Pancreas (tissue), 10 donors: ENCODE measurements at regions not wholly inside any gene's neighbourhood (a gene's known extent, or its start where the extent isn't known, plus 50 kb on each side); places are given as distances from the start of the nearest gene placed in this dataset.

Source experiments
- ATAC-seq, 4 donors: fragments of 200-7000 bp; cut with Tn5 transposase; one replicate each; pipeline versions ENCODE4 v1.8.0 to v1.9.1; 2020; ENCODE audit warnings: mild to moderate bottlenecking in 4 of 4, moderate library complexity in 4 of 4
- DNase-seq, 6 donors: peaks; one replicate each; pipeline ENCODE4 v3.0.0-alpha.2; 2020
- FAIRE-seq: peaks from 2 replicates; lab custom pipeline; 2012; peaks lifted over from hg19 to GRCh38; lab: Jason Lieb, UNC
- H3K27ac ChIP-seq, 4 donors: fragments of 200-600 bp; sonication (generic); 1 replicate in 3 of 4; 2 replicates in 1 of 4; pipeline versions ENCODE4 v1.5.0 to v1.8.0; 2020
- H3K27me3 ChIP-seq, 4 donors: fragments of 200-600 bp; one replicate each; pipeline ENCODE4 v1.8.0; 2021
- H3K36me3 ChIP-seq, 3 donors: fragments of 200-600 bp; sonication (generic) in 1 of 3; one replicate each; pipeline versions ENCODE4 v1.5.0 to v1.8.0; 2020 to 2021
- H3K4me1 ChIP-seq, 3 donors: fragments of 200-600 bp; one replicate each; pipeline ENCODE4 v1.8.0; 2021
- H3K4me3 ChIP-seq, 4 donors: fragments of 200-600 bp; sonication (generic) in 2 of 4; one replicate each; pipeline versions ENCODE4 v1.5.0 to v1.8.0; 2020 to 2021
- H3K9me3 ChIP-seq, 4 donors: fragments of 200-600 bp; one replicate each; pipeline ENCODE4 v1.8.0; 2021
- CTCF ChIP-seq, 4 donors: fragments of 200-600 bp; sonication (generic) in 3 of 4; IDR thresholded peaks; one replicate each; pipeline versions ENCODE4 v1.5.0 to v1.8.0; 2021; ENCODE audit warnings: antibody characterized with exemption in 4 of 4
- WGBS, 2 donors: extraction: QIAGEN DNeasy Blood & Tissue Kit; methylation state at CpG; one replicate each; pipeline ENCODE4 v1.1.7; 2013; 5-methylcytosine and 5-hydroxymethylcytosine counted together
- intact Hi-C, 3 donors: fragments of 100-400 bp; cut with DNase I; formaldehyde crosslinking; loops; one replicate each; pipeline versions ENCODE4 v1.11.1 to v1.14.2; 2022
- donor health status: healthy with polysubstance abuse.
- donor health status: DM: no; HTN: no; CAD: no; lungs with moderate emphysema.
- donor health status: DM: no; HTN: no; CAD: no.
- donor health status: control.
- donor health status: control.
- donor health status: Bipolar disorder and iron deficiency.
- donor health status: DM: yes; HTN: yes; CAD: no.
- donor health status: DM: no; HTN: no; CAD: no.
- donor health status: DM: no; HTN: no; CAD: no.
- donor health status: DM: yes; HTN: yes; CAD: no.

- H3K27ac ChIP-seq, result no peak overlapping the region
- no peak for DNase-seq
- WGBS, 2 donors, result 84 to 85% methylated on average over 2 of the region's 2 CpGs
These were observed 136.7 kb upstream of the CARMIL1 start for GRCh38 chr6:25142506-25142905.

GRCh38 chr6:25144919-25145318 is 134.3 kb upstream of the CARMIL1 start:
- Histone ChIP-seq H3K4me3 (no peak overlapping the region), H3K27me3 (no peaks in the 10 kb centered on the region), H3K27ac (no peak overlapping the region), H3K36me3 (no peaks in the 10 kb centered on the region), H3K9me3 (no peaks in the 10 kb centered on the region), H3K4me1 (no peaks in the 10 kb centered on the region)
- TF ChIP-seq CTCF (IDR thresholded peaks at IDR 0.05), result no peak
- no peak for DNase-seq
- no peak for ATAC-seq
- FAIRE-seq, result no peak
- intact Hi-C loops, result no loop called here
- WGBS, 2 donors, result 90 to 98% methylated on average over 1 of the region's 1 CpG

More at GRCh38 chr6:25142506-25142905, 136.7 kb upstream of the CARMIL1 start:
- FAIRE-seq (no peak), ATAC-seq (no peak)
- Histone ChIP-seq H3K36me3 (no peaks in the 10 kb centered on the region), H3K9me3 (no peaks in the 10 kb centered on the region), H3K4me1 (no peaks in the 10 kb centered on the region), H3K4me3 (no peak overlapping the region), H3K27me3 (no peaks in the 10 kb centered on the region)
- TF ChIP-seq CTCF (IDR thresholded peaks at IDR 0.05), result no peak
- intact Hi-C loops, result no loop called here

GRCh38 chr6:25147223-25147622 is 132.0 kb upstream of the CARMIL1 start:
- no peak overlapping the region for H3K27ac ChIP-seq
- ATAC-seq (peak in 1 of 4 donors; percentile 20), FAIRE-seq (no peak), DNase-seq (no peak)
- H3K4me1 ChIP-seq, result no peaks in the 10 kb centered on the region
- no peak overlapping the region for H3K4me3 ChIP-seq
- intact Hi-C loops, result no loop called here
- H3K36me3 ChIP-seq, result no peaks in the 10 kb centered on the region
- H3K9me3 ChIP-seq, result no peaks in the 10 kb centered on the region
- no peaks in the 10 kb centered on the region for H3K27me3 ChIP-seq
- no peak for TF ChIP-seq CTCF (IDR thresholded peaks at IDR 0.05)

GRCh38 chr6:25150031-25150430 is 129.1 kb upstream of the CARMIL1 start:
- DNase-seq, result no peak
- TF ChIP-seq CTCF (IDR thresholded peaks at IDR 0.05), result no peak
- Histone ChIP-seq H3K36me3 (no peaks in the 10 kb centered on the region), H3K4me1 (peaks cover 0 to 9% (median 0%) of the 10 kb centered on the region in 3 donors), H3K4me3 (no peak overlapping the region), H3K27me3 (no peaks in the 10 kb centered on the region), H3K9me3 (no peaks in the 10 kb centered on the region), H3K27ac (no peak overlapping the region)
- intact Hi-C loops, result no loop called here
- 61 to 85% methylated on average over 1 of the region's 1 CpG for WGBS, 2 donors
- FAIRE-seq, result no peak
- no peak for ATAC-seq

- TF ChIP-seq CTCF (IDR thresholded peaks at IDR 0.05), result no peak
- H3K36me3 ChIP-seq, result no peaks in the 10 kb centered on the region
- peaks cover 0 to 9% (median 0%) of the 10 kb centered on the region in 3 donors for H3K4me1 ChIP-seq
- no peak overlapping the region for H3K4me3 ChIP-seq
- DNase-seq, result no peak
- no peaks in the 10 kb centered on the region for H3K27me3 ChIP-seq
- 82 to 94% methylated on average over 2 of the region's 2 CpGs for WGBS, 2 donors
- intact Hi-C loops, result no loop called here
- no peak for FAIRE-seq
- no peaks in the 10 kb centered on the region for H3K9me3 ChIP-seq
- no peak overlapping the region for H3K27ac ChIP-seq
- no peak for ATAC-seq
These were observed 128.3 kb upstream of the CARMIL1 start for GRCh38 chr6:25150863-25151262.
